HG02885 (cell line): ENCODE measurements at regions not wholly inside any gene's neighbourhood (a gene's known extent, or its start where the extent isn't known, plus 50 kb on each side); places are given as distances from the start of the nearest gene placed in this dataset.
"Not testable (repeated sequence)": the region's sequence is repeated elsewhere in the genome, so short reads cannot be mapped to it uniquely, and the experiment has no call there.

ENCODE experiments used
- ATAC-seq: cut with Tn5 transposase; IDR thresholded peaks from one replicate; pipeline ENCODE4 v1.9.1; 2021; ENCODE audit warnings: mild to moderate bottlenecking; ENCODE audit not compliant: unreplicated experiment, poor library complexity

DNA sequence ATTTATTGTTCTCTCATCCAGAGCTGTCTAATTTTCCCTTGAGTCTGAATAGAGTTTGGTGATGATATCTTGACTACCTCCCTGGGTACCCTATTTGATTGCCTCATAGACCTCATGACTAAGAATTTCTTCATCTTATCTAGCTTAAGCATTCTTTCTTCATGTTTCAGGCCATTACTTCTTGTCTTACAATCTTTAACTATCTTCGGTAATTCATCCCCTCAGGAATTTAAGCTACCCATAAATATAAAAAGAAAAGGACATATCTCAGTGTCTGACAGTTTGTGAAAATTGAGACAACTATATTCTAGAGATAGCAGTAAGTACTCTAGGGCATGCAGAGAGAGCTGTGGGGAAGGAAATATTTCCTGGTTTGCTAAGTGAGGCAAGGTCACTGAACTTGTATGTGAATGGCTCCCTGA is 466.1 kb upstream of the GRID2 start:
- no peak for ATAC-seq

DNA sequence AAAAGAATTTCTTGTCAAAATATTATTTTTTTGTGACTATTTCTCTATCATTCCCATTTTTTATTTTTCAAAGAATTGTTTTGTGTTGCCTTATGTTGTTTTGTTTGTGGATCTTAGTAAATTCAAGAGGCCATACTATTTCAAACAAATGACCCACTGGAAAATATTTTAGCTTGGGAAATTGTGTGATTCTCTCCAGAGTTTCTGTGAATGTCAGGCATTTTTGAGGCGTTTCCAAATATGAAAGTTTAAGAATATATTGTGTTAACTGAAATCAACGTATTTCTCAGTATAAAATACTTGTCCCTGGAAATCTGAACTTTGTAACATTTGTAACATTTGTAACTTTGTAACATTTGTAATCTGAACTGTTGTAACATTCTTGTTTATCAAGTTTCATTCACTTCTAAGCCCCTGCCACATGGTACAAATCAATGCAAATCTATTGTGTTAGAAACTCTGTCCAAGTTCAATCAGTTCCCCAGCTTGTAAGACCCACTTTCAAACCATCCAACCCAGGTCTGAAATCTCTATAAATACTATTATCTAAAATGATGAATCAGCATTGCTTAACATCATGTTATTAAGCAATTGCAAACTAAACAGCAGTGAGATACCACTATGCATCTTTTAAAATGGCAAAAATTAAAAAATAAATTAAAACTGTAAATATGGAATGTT is 465.4 kb upstream of the GRID2 start:
- no peak for ATAC-seq

DNA sequence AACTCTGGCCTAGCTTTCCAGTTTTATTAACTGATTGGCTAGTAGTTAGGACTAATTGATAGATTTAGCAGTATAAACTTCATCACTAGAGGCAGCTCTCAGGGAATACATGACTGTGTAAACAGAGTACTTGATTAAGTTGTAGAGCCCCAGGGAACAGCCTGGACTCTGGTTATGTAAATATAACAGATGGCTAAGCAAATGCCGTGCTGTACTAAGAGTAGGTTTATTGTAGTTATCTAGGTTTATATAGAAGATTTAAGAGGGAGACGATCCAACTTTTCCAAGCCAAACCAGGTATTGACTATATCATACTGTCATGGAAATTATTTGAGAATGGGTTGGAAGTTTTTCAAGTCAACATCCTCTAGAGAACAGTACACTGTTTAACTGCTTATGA is 463.4 kb upstream of the GRID2 start:
- ATAC-seq, result no peak

DNA sequence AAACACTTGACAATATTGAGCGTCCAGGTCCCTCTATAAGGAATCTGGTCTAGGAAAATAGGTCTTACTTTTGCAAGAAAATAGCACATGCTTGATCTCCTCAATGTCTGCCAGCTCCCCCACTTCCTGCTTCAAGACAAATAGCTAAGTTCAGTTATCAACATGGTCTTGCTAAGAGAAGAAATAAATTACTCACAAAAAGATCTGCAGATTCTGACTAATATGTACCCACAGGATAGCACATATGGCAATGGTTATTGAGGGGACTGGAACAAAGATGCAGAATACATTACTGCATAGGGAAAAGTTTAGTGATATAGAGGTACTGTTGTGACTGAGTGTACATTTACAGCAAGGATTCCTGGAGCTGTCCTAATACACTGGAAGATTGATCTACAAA is 457.5 kb upstream of the GRID2 start:
- ATAC-seq, result no peak

DNA sequence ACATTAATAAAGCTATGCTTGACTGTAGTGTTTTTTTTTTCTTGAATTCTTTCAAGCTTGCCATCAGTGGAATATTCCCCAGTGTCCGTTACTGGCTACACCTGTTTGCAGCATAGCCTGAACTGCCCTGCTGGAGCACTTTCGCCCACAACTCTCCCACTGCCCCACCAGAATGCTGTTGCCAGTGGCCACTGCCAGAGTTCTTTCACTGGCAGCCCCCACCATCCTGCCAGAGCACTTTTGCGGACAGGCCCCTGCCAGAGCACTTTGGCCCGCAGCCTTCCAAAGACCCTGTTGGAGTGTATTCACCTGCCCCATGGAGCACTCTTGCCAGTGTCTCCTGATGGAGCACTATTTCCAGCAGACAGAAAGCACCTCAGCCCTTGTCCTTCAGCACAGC is 452.3 kb upstream of the GRID2 start:
- ATAC-seq, result no peak

DNA sequence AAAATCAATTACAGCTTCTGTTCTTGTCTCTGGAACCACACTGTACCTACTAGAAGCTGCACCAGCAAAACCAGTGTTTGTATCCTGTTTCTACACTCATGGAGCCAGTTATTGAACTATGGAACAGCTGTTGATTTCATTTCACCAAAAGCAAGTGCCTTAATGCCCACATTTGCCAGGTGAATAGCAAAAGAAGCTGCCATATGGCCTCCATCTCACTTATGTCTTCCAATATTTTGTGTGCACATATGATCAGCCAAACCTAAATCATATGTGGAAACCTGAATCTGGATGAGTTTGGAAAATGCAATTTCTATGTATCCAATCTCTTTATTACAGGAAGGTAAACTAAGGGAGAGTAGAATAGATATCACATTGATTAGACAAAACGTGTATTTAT is 415.8 kb upstream of the GRID2 start:
- ATAC-seq, result no peak

DNA sequence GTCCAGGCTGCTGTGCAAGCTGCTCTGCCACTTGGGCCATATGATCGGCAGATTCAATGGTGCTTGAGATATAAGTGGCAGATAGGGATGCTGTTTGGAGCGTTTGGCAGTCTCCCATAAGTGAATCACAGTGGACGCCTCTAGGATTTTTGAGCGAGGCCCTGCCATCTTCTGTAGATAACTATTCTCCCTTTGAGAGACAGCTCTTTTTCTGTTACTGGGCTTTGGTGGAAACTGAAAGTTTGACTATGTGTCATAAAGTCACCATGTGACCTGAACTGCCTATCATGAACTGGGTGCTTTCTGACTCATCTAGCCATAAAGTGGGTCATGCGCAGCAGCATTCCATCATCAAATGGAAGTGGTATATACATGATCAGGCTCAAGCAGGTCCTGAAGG is 412.5 kb upstream of the GRID2 start:
- ATAC-seq, result not testable (repeated sequence)

DNA sequence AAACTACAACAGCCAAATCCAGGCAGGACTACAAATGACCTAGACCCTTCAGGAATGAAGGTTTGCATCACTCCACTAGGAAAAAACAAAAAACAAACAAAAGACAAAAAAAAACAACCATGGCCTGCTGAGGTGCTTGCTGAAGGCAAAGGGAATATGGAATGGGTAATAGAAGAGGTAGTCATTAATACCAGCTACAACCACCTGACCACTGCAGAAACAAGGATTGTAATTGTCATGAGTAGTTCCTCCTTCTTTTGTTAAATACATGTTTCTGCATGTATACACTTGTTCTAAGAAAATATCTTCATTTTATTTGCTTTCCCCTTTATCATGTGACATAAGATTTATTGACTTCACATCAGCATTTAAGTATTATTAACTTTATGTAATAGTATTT is 409.8 kb upstream of the GRID2 start:
- no peak for ATAC-seq

DNA sequence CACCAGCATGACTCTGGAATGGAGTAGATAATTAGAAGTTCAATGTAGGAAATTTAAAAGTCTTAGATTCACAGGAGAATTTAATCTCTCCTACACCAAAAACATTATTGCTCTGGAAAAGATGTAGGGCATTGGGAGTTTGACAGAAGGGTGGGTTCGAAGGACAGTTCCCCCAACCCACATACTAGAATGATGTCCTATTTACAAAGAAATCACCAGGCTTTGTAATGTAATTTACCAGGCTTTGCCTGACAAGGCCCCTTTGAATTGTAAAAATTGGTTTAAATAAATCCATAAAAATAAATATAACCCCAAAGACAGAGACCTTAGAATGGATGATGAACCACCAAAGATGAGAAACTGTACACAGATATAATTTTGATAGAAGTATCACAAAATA is 399.2 kb upstream of the GRID2 start:
- no peak for ATAC-seq

DNA sequence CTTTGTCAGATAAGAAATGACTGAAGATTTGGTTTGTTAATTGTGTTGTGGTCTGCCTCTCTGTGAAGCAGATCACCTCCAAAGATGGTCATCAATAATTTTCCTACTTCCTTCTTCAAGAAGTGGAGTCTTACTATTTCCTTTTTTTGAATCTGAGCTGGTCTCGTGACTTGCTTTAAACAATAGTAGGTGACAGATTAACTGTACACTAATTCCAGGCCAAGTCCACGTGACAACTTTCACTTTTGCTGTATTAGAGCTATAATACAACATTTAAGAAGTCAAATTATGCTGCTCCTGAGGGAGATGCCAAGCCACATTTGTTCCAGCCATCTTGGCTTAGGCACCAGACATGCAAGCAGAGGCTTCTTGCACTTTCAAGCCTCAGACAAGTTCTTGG is 393.8 kb upstream of the GRID2 start:
- ATAC-seq, result no peak

DNA sequence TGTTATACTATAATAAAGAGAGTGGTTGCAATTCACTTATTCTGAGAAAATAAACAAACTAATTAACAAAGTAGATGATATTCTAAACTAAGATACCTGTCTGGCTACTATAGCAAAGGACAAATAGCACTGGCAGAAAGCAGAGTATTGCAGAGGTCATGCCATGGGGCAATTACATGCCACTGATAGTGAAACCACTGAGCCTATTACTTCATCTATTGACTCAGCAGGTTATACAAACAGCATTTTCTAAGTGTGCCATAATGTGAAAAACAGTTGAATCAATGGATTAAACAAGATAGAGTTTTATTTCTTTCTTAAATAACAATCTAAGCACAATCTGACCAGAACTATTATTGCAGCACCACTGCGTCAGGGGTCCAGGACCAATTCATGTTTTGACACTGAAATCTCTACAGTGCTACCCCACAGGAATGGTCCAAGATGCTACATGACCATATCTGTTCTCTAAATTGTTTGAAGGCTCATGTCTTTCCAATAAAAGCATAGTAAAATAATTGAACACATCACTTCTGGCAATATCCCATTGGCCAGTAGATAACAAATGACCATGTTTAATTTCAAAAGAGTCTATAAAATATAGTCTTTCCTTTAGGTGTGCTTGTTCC is 389.5 kb upstream of the GRID2 start:
- no peak for ATAC-seq

DNA sequence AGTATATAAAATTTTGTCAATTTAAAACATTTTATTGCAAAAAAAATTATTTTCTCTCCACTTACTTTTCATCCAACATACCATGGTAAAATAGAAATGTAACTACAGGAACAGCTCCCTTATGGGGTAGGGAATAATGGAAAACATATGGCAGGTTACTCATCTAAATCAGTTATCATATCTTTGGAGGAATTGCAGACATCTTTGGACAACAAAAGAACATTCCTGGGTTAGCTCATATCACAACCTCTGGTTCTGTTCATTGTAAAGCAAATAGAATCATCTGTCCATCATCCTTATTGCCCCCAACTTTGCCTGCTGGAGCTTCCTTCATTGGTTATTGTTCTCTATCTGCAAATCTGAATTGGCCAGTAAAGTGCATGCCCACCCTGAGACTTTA is 387.5 kb upstream of the GRID2 start:
- no peak for ATAC-seq

DNA sequence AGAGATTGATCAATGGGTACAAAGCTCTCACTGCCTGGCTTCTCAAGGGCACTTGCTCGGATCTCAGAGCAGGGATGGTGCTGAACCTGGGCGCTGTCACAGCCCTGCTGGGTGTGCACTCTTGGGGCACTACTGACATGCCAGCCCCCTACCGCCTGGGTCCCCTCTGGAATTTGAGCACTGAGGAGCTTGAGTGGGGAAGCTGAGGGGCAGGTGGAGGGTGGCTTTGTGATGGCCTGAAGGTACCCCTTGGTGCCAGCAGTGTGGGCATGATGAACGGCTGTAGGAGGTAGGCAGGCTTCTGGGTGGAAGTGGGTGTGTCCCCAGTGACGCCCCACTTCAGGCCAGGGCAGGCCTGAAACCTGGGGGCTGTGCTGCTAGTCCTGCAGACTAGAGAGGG is 379.1 kb upstream of the GRID2 start:
- ATAC-seq, result no peak

DNA sequence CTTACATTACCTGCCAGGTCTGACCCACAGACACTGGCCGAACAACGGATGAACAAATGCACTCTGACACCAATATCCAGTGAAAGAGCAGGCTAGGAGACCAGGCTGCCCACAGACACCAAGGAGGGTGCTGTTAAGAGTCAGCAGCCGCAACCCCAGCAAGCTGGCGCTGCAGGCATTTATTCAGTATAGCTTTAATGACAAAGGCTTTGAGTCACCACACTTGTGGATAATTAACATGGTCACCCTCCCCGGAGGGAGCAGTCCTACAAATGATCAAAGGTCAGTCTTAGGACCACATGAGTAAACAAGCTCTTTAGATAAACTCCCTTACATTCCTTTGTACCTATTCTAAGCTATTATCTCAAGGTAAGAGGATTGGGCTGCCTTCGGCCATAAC is 368.5 kb upstream of the GRID2 start:
- ATAC-seq, result no peak

DNA sequence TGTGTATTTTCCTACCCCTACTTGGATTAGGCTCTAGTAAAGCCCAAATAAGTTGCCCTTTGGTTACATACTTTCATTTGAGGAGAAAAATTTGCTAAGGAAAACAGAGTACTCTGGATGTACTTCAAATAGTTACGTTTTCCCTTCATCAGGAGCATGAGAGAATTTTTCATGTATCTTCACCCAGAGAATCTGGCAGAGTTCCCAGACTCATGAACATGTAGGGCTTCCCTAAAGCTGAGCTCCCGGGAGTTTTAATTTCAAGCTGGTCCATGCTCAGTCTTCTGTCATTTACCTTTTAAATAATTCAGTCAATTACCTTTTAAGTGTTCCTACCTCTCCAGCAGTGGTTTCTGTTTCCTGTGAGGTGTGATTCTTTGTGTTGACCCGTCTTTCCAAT is 367.5 kb upstream of the GRID2 start:
- ATAC-seq, result no peak

DNA sequence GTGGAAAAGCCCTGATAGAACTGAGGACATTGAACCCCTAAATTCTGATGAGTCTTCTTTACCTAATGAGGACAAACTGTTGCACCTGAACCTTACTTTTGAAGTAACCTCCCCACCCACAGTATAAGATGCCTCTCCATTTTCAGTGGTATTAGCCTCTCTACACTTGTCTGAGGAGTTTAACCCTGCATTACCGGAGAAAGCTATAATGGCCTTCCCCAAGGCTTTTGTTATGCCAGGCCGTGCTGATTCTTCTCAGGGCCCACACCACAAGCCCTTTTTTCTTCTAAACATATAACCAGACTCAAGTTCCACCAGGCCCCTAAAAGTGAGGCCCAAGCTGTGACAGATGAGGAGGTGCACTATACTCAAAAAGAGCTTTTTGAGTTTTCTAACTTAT is 345.8 kb upstream of the GRID2 start:
- ATAC-seq, result no peak

DNA sequence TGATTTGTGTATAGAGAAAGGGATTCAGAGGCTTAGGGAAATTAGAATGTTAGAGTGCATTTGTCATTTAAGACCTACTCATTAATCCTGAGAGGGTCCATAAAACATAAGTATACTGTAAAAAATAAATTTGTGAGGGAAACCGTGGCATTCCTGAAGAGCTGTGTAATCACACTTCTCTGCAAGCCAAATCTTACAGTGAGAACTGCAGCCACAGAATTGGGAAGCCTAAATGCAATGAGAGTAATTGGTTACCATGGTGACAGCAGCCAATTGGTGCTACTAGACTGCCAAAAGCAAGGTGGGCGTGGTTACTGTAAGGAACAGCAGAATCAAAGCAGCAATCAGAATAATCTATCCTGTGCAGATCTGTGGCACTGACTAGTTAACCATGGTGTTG is 345.2 kb upstream of the GRID2 start:
- ATAC-seq, result no peak

DNA sequence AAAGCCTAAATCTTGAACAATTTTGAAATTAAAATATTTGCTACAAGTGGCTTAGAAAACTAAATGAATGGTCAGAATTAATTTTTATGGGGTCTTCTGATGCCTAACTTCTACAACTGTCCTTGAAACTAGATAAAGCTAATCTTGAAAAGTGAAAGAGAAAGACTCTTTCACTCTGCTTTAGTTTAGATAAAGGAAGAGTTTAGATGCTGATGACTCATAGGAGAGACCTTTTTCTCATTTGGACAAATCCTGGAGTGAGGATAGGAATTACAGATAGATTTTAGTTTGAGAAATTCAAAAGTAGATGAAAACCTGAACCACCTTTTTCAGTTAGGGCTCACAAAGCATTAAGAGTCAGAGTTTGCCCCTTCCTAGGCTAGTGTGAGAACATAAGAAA is 342.3 kb upstream of the GRID2 start:
- no peak for ATAC-seq

DNA sequence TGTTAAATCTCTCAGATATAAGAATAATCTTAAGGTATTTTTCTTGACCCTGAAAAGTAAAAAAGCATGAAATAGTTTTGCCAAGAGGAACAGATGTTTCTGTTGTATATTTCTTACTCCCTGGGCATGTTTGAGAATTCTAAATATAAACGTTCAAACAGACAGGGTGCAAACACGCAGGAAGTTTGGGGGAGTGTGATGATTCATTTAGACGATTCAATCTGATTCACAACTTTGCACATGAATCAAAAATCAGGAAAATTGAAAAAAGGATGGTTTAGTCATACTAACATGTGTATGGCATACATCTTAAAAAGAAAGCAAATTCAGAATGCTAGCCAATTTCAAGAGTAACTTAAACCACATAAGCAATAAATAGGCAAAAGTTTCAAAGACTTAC is 340.3 kb upstream of the GRID2 start:
- no peak for ATAC-seq

DNA sequence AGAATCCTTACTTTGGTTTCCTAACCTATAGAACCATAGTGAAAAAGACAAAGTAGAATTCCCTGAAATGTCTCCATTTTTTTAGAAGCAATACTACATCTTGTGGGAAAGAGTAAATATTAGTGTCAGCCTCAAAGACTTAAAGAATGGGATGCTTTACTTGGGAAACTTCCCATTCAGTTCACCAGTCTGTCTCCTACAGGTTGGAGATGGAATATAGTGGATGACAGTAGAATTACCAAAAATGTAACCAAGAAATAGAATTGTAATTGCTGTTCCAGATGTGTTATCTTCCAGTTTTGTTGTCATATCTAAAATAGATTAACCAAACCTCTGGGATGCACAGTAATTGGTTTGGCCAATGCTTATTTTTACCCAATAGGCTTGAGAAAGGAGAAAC is 338.6 kb upstream of the GRID2 start:
- ATAC-seq, result no peak

DNA sequence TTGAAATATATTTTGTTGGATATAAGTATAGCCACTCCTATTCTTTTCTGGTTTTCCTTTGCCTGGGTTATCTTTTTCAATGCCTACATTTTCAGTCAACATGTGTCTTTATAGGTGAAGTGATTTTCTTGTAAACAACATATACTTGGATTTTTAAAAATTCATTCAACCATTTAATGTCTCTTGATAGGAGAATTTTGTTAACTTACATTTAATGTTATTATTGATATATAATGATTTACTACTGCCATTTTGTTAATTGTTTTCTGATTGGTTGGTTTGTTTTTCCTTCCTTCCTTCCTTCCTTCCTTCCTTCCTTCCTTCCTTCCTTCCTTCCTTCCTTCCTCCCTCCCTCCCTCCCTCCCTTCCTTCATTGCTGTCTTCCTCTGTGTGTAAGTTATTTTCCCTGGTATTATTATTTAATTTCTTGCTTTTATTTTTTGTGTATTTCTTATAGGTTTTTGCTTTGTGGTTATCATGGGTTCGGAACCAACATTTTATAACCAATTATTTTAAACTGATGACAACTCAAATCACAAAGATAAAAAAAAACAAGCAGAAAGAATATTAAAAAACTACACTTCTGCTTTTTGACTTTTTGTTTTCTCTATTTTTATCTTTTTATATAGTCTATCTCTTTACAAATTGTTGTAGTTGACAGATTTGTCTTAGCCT is 330.1 kb upstream of the GRID2 start:
- ATAC-seq, result no peak

DNA sequence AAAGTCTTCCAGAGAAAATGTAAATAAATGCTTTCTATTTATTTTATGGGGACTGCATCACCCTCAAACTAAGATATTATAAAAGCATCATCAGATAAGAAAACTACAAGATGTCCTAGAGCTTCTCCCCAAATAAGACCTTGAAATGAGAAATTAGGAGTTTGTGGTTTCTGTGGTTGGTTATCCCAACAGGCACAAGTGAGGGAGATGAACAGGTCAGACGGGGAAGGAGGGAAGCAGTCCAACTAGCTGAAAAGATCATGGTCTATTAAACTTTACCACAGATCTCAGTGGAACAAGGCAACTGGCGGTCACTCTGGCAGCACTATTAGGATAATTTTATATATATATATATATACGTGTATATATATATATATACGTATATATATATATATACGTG is 319.3 kb upstream of the GRID2 start:
- no peak for ATAC-seq
